HG02840 (cell line): ENCODE measurements at regions not wholly inside any gene's neighbourhood (a gene's known extent, or its start where the extent isn't known, plus 50 kb on each side); places are given as distances from the start of the nearest gene placed in this dataset.
"Not testable (repeated sequence)": the region's sequence is repeated elsewhere in the genome, so short reads cannot be mapped to it uniquely, and the experiment has no call there.

Experiments used
- ATAC-seq: cut with Tn5 transposase; IDR thresholded peaks from one replicate; pipeline ENCODE4 v1.9.1; 2021; ENCODE audit warnings: mild to moderate bottlenecking, moderate library complexity, moderate number of reproducible peaks; ENCODE audit not compliant: unreplicated experiment, low FRiP score

- ATAC-seq = no peak
Observed at GRCh38 chr10:57890691-57891090, 377.0 kb downstream of the IPMK start.

- not testable (repeated sequence) for ATAC-seq
Observed at GRCh38 chr10:57885618-57885968, 382.1 kb downstream of the IPMK start.

- no peak for ATAC-seq
Observed at GRCh38 chr10:57884965-57885617, 382.6 kb downstream of the IPMK start.

GRCh38 chr10:57884407-57884806 is 383.3 kb downstream of the IPMK start:
- ATAC-seq = no peak

GRCh38 chr10:57880446-57881227 is 387.1 kb downstream of the IPMK start:
- ATAC-seq = no peak

GRCh38 chr10:57874810-57875209 is 392.9 kb downstream of the IPMK start:
- no peak for ATAC-seq

- no peak for ATAC-seq
Observed at GRCh38 chr10:57867241-57867640, 400.5 kb downstream of the IPMK start.

GRCh38 chr10:57864765-57865680 is 402.7 kb downstream of the IPMK start:
- ATAC-seq = no peak

- ATAC-seq = no peak
Observed at GRCh38 chr10:57849691-57850357, 417.9 kb downstream of the IPMK start.

GRCh38 chr10:57846307-57847065 is 421.2 kb downstream of the IPMK start:
- ATAC-seq = no peak

GRCh38 chr10:57844387-57844998 is 423.2 kb downstream of the IPMK start:
- no peak for ATAC-seq

- no peak for ATAC-seq
Observed at GRCh38 chr10:57830877-57831560, 436.7 kb downstream of the IPMK start.

- ATAC-seq = no peak
Observed at GRCh38 chr10:57825015-57825414, 442.7 kb downstream of the IPMK start.

GRCh38 chr10:57823398-57823797 is 444.3 kb downstream of the IPMK start:
- no peak for ATAC-seq

- ATAC-seq = no peak
Observed at GRCh38 chr10:57822965-57823364, 444.7 kb downstream of the IPMK start.

- no peak for ATAC-seq
Observed at GRCh38 chr10:57818522-57818921, 449.2 kb downstream of the IPMK start.

GRCh38 chr10:57817741-57818140 is 450.0 kb downstream of the IPMK start:
- no peak for ATAC-seq

GRCh38 chr10:57815949-57816348 is 451.7 kb downstream of the IPMK start:
- no peak for ATAC-seq

- ATAC-seq = no peak
Observed at GRCh38 chr10:57809961-57810360, 457.7 kb downstream of the IPMK start.
